Peyer's patch (tissue), 4 donors: ENCODE measurements at regions not wholly inside any gene's neighbourhood (a gene's known extent, or its start where the extent isn't known, plus 50 kb on each side); places are given as distances from the start of the nearest gene placed in this dataset.

Source experiments
- CTCF ChIP-seq, 6 experiments: fragments of 450-650 bp in 4 of 6; fragments of 200-600 bp in 2 of 6; sonication (generic) in 1 of 6; IDR thresholded peaks; one replicate each; pipeline ENCODE4 v1.5.1; 2017 to 2019; ENCODE audit warnings: antibody characterized with exemption in 6 of 6, mild to moderate bottlenecking in 3 of 6, moderate library complexity in 1 of 6
- POLR2A ChIP-seq, 2 donors: fragments of 450-650 bp; IDR thresholded peaks; one replicate each; pipeline ENCODE4 v1.5.1; 2017; ENCODE audit warnings: antibody characterized with exemption in 2 of 2, mild to moderate bottlenecking in 2 of 2, moderate library complexity in 2 of 2

- no peak for TF ChIP-seq CTCF (IDR thresholded peaks at IDR 0.05)
- no peak for TF ChIP-seq POLR2A (IDR thresholded peaks at IDR 0.05)
These were observed 126.3 kb upstream of the POM121L12 start for GRCh38 chr7:52909131-52909530.
